ENCODE measurements at regions not wholly inside any gene's neighbourhood (a gene's known extent, or its start where the extent isn't known, plus 50 kb on each side); places are given as distances from the start of the nearest gene placed in this dataset.

DNA sequence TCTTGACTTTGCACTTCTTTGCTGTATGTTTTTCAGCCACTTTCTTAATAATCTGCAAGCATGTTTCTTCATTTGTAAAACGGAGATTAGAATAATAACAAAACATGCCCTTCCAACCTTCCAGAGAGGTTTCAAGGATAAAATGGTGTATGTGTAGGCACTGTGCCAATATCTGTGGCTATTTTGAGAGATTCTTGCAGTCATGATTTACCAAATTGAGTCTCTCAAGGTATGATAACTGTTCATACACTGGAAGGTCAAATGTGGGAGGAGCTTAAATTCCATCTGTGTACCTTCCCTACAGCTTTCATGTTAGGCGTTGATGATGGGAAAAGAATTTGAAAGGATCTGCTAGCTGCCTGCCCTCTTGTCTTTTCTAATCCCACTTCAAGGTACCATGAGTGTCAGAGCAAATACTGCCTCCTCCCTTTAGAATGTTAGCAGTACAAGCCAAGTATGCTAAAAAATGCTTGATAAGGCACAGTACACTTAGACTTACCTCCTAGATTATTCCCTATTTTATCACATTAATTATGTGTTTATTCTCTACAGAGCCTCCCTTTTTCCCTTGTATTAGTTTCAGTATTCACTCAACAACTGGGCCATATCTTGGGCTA, 78.0 kb upstream of the ST8SIA2 start:
- no peak overlapping the region for H3K4me2 ChIP-seq (ENCODE audit: low read length)
- no peaks in the 10 kb centered on the region for H3K9me2 ChIP-seq (replicated peaks; ENCODE audit: control insufficient read depth, low read length)
- H3F3A ChIP-seq (ENCODE audit: control insufficient read depth, insufficient read depth), result no peaks in the 10 kb centered on the region
- no peak overlapping the region for H3K4me3 ChIP-seq (ENCODE audit: low read length)
- no peaks in the 10 kb centered on the region for H3K79me2 ChIP-seq (ENCODE audit: control insufficient read depth, low read length)
- H3K36me3 ChIP-seq (ENCODE audit: control insufficient read depth, low read length), result no peaks in the 10 kb centered on the region
- H3K27ac ChIP-seq (ENCODE audit: low read depth, low read length), result no peak overlapping the region
- no peaks in the 10 kb centered on the region for H4K20me1 ChIP-seq (ENCODE audit: control insufficient read depth, insufficient read depth, low read depth, low read length)
- no peaks in the 10 kb centered on the region for H3K9me3 ChIP-seq (ENCODE audit: control insufficient read depth, insufficient read depth, low read length)
- no peaks in the 10 kb centered on the region for H3K4me1 ChIP-seq (ENCODE audit: control insufficient read depth, low read length)
- TF ChIP-seq, protein P1, sequence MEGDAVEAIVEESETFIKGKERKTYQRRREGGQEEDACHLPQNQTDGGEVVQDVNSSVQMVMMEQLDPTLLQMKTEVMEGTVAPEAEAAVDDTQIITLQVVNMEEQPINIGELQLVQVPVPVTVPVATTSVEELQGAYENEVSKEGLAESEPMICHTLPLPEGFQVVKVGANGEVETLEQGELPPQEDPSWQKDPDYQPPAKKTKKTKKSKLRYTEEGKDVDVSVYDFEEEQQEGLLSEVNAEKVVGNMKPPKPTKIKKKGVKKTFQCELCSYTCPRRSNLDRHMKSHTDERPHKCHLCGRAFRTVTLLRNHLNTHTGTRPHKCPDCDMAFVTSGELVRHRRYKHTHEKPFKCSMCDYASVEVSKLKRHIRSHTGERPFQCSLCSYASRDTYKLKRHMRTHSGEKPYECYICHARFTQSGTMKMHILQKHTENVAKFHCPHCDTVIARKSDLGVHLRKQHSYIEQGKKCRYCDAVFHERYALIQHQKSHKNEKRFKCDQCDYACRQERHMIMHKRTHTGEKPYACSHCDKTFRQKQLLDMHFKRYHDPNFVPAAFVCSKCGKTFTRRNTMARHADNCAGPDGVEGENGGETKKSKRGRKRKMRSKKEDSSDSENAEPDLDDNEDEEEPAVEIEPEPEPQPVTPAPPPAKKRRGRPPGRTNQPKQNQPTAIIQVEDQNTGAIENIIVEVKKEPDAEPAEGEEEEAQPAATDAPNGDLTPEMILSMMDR (IDR thresholded peaks at IDR 0.05; ENCODE audit: low read depth, low read length, poor library complexity, severe bottlenecking), result no peak
- no peak for TF ChIP-seq EZH2phosphoT487 (IDR thresholded peaks at IDR 0.05; ENCODE audit: borderline replicate concordance, low read length)
- no peaks in the 10 kb centered on the region; the same call in 1 of the 2 replicates for H3K27me3 ChIP-seq (ENCODE audit: control insufficient read depth, low read length)

DNA sequence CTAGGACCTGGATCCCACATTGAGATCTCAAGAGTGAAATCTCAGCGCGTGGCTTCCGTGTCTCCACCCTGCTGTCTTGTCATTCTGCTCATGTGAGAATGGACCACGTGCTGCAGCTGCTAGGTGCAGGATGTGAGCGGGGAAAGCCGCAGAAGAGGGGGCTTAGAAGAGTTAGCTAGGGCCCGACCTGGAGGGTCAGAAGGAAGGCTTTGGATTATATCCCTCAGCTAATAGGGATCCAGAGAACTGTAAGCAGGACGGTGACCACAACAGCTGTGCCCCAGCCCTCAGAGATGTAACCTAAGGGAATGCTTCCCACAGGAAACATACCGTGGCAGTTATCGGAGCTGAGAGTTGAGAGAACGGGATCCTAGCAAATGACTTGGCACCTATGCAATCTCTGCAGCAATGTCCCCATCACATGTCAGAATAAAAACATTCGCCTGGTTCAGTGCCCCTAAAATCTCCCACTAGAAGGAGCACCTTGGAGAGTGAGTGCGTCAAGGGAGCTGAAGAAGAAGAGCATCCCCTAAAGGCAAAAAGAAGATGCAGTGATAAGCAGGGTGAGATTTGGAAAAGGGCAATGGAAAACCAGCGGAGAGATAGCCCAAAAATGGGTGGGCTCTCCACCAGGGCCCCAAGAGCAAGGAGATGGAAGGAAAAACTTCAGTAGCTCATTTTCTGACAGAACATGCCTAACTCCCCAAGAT, 76.9 kb upstream of the ST8SIA2 start:
- no peaks in the 10 kb centered on the region; the same call in 1 of the 2 replicates for H3K27me3 ChIP-seq (ENCODE audit: control insufficient read depth, low read length)
- no peak for TF ChIP-seq EZH2phosphoT487 (IDR thresholded peaks at IDR 0.05; ENCODE audit: borderline replicate concordance, low read length)

DNA sequence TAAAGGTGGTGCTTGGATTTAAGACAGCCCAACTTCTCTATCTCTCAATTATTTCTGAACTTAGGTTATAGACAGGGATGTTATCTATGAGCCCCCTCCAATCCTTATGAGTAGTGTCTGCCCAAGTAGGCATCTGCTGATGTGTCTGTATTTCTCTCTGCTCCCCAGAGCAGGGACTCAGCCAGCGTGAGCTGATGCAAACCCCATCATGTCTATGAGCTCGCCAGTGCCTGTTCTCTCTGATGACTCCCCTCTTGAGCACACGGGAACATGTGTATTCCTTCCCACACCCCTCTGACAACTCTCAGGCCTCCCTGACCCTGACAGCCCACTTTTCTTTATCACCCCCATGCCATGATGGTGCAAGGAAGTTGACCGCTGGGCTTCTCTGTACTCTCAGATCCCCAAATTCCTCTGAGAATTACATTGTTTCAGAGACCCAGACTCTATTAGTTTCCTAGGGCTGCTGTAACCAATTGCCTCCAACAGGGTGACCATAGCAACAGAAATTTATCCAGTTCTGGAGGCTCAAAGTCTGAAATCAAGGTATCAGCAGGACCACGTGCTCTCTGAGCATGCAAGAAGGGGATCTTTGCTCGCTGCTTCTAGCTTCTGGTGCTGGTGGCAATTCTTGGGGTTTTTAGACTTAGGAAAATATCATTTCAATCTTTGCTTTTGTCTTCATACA, 73.5 kb upstream of the ST8SIA2 start:
- Histone ChIP-seq H3K4me3 (ENCODE audit: low read length) (no peak overlapping the region), H3K9me3 (ENCODE audit: control insufficient read depth, insufficient read depth, low read length) (no peaks in the 10 kb centered on the region), H3K4me1 (ENCODE audit: control insufficient read depth, low read length) (no peaks in the 10 kb centered on the region), H3K4me2 (ENCODE audit: low read length) (no peak overlapping the region), H3K36me3 (ENCODE audit: control insufficient read depth, low read length) (no peaks in the 10 kb centered on the region), H3K27ac (ENCODE audit: low read depth, low read length) (no peak overlapping the region), H3F3A (ENCODE audit: control insufficient read depth, insufficient read depth) (no peaks in the 10 kb centered on the region), H3K27me3 (ENCODE audit: control insufficient read depth, low read length) (no peaks in the 10 kb centered on the region), H3K79me2 (ENCODE audit: control insufficient read depth, low read length) (no peaks in the 10 kb centered on the region), H4K20me1 (ENCODE audit: control insufficient read depth, insufficient read depth, low read depth, low read length) (no peaks in the 10 kb centered on the region), H3K9me2 (replicated peaks; ENCODE audit: control insufficient read depth, low read length) (no peaks in the 10 kb centered on the region)
- TF ChIP-seq EZH2phosphoT487 (IDR thresholded peaks at IDR 0.05; ENCODE audit: borderline replicate concordance, low read length), result no peak
- TF ChIP-seq, protein P1 (IDR thresholded peaks at IDR 0.05; ENCODE audit: low read depth, low read length, poor library complexity, severe bottlenecking), result no peak

More for the DNA sequence above, 76.9 kb upstream of the ST8SIA2 start:
- Histone ChIP-seq H3K4me3 (ENCODE audit: low read length) (no peak overlapping the region), H3K9me2 (replicated peaks; ENCODE audit: control insufficient read depth, low read length) (no peaks in the 10 kb centered on the region), H3K27ac (ENCODE audit: low read depth, low read length) (no peak overlapping the region), H4K20me1 (ENCODE audit: control insufficient read depth, insufficient read depth, low read depth, low read length) (no peaks in the 10 kb centered on the region), H3F3A (ENCODE audit: control insufficient read depth, insufficient read depth) (no peaks in the 10 kb centered on the region), H3K4me2 (ENCODE audit: low read length) (no peak overlapping the region), H3K79me2 (ENCODE audit: control insufficient read depth, low read length) (no peaks in the 10 kb centered on the region), H3K9me3 (ENCODE audit: control insufficient read depth, insufficient read depth, low read length) (no peaks in the 10 kb centered on the region), H3K36me3 (ENCODE audit: control insufficient read depth, low read length) (no peaks in the 10 kb centered on the region), H3K4me1 (ENCODE audit: control insufficient read depth, low read length) (no peaks in the 10 kb centered on the region)

Data from DOHH2 (cell line).